HT-29 (cell line): ENCODE measurements at regions not wholly inside any gene's neighbourhood (a gene's known extent, or its start where the extent isn't known, plus 50 kb on each side); places are given as distances from the start of the nearest gene placed in this dataset.
"Not testable (repeated sequence)": the region's sequence is repeated elsewhere in the genome, so short reads cannot be mapped to it uniquely, and the experiment has no call there.

ENCODE experiments used
- DNase-seq: peaks from one replicate; pipeline ENCODE4 v3.0.0-alpha.2; 2015; ENCODE audit warnings: low spot score

- not testable (repeated sequence) for DNase-seq
These were observed 51.9 kb upstream of the MFGE8 start for GRCh38 chr15:88965097-88965496.

- no peak for DNase-seq
These were observed 57.1 kb upstream of the MFGE8 start for GRCh38 chr15:88970232-88970631.

GRCh38 chr15:88974392-88974791, 61.2 kb upstream of the MFGE8 start:
- no peak for DNase-seq

- DNase-seq, result no peak
These were observed 62.7 kb upstream of the MFGE8 start for GRCh38 chr15:88975891-88976290.

GRCh38 chr15:88976656-88977055, 63.5 kb upstream of the MFGE8 start:
- no peak for DNase-seq

- DNase-seq, result no peak
These were observed 66.5 kb upstream of the MFGE8 start for GRCh38 chr15:88979674-88980073.

- no peak for DNase-seq
These were observed 67.3 kb upstream of the MFGE8 start for GRCh38 chr15:88980498-88980897.

- DNase-seq, result no peak
These were observed 68.4 kb upstream of the MFGE8 start for GRCh38 chr15:88981244-88982215.

- DNase-seq, result no peak
These were observed 69.2 kb upstream of the MFGE8 start for GRCh38 chr15:88982304-88982945.

GRCh38 chr15:88982946-88983342, 69.8 kb upstream of the MFGE8 start:
- DNase-seq, result no peak

GRCh38 chr15:88983861-88984429, 70.8 kb upstream of the MFGE8 start:
- DNase-seq, result no peak

GRCh38 chr15:88985547-88986393, 72.6 kb upstream of the MFGE8 start:
- DNase-seq, result no peak

GRCh38 chr15:88986949-88987590, 73.9 kb upstream of the MFGE8 start:
- DNase-seq, result no peak

- DNase-seq, result no peak
These were observed 74.4 kb upstream of the MFGE8 start for GRCh38 chr15:88987591-88987933.

- DNase-seq, result no peak
These were observed 74.9 kb upstream of the MFGE8 start for GRCh38 chr15:88987934-88988671.

GRCh38 chr15:88989578-88989977, 76.4 kb upstream of the MFGE8 start:
- no peak for DNase-seq

- DNase-seq, result no peak
These were observed 77.1 kb upstream of the MFGE8 start for GRCh38 chr15:88990185-88990679.

GRCh38 chr15:88992216-88992615, 79.0 kb upstream of the MFGE8 start:
- DNase-seq, result no peak

GRCh38 chr15:88992912-88993376, 79.8 kb upstream of the MFGE8 start:
- no peak for DNase-seq

GRCh38 chr15:88993662-88994061, 80.5 kb upstream of the MFGE8 start:
- DNase-seq, result no peak
